Fibroblast of lung (primary cell): ENCODE measurements at regions not wholly inside any gene's neighbourhood (a gene's known extent, or its start where the extent isn't known, plus 50 kb on each side); places are given as distances from the start of the nearest gene placed in this dataset.

Experiments used
- CTCF ChIP-seq, 2 donors: IDR thresholded peaks in 1 of 2; conservative IDR thresholded peaks in 1 of 2; 1 replicate in 1 of 2; 2 replicates in 1 of 2; pipeline ENCODE4 v1.5.1; 2011 to 2012; ENCODE audit warnings: low read length in 2 of 2, control low read depth in 1 of 2, inconsistent platforms in 1 of 2, low read depth in 1 of 2, mild to moderate bottlenecking in 1 of 2
- EZH2 ChIP-seq: IDR thresholded peaks from 2 replicates; pipeline ENCODE4 v1.5.1; 2012; ENCODE audit warnings: low read length, control low read depth, mild to moderate bottlenecking; ENCODE audit errors: missing control alignments

- TF ChIP-seq CTCF (conservative IDR thresholded peaks at IDR 0.05 in 1 of 2, IDR thresholded peaks at IDR 0.05 in 1 of 2; ENCODE audit: low read depth in 1 of 2, low read length in 2 of 2), result no peak
- no peak for TF ChIP-seq EZH2
Measured at GRCh38 chr4:156634612-156635011, 337.0 kb downstream of the PDGFC start.
